CD4-positive, alpha-beta T cell (primary cell): ENCODE measurements at regions not wholly inside any gene's neighbourhood (a gene's known extent, or its start where the extent isn't known, plus 50 kb on each side); places are given as distances from the start of the nearest gene placed in this dataset.

Experiments used
- ATAC-seq: fragments of 200-7000 bp; cut with Tn5 transposase; one replicate; pipeline ENCODE4 v1.10.0; 2022; ENCODE audit warnings: mild to moderate bottlenecking; ENCODE audit not compliant: poor library complexity
- CTCF ChIA-PET: fragments of 350-600 bp; sonication (Branson Sonifier 250); formaldehyde crosslinking; loops from one replicate; lab custom pipeline; 2021; ENCODE audit warnings: antibody characterized with exemption, inconsistent platforms; lab: Charles Lee
- POLR2A ChIA-PET: fragments of 350-600 bp; sonication (Branson Sonifier 250); formaldehyde crosslinking; loops from one replicate; lab custom pipeline; 2021; ENCODE audit warnings: antibody characterized with exemption, inconsistent platforms; lab: Charles Lee
- DNase-seq, 14 experiments: peaks; one replicate each; pipeline ENCODE4 v3.0.0-alpha.2; 2013 to 2020; ENCODE audit warnings: mixed read lengths in 2 of 14
- H3K27ac ChIP-seq, 2 donors: one replicate each; pipeline versions ENCODE4 v1.5.1 to v1.7.0; 2013; ENCODE audit warnings: low read length in 2 of 2, low read depth in 1 of 2, mild to moderate bottlenecking in 1 of 2
- H3K27me3 ChIP-seq, 2 experiments: 1 replicate in 1 of 2; 2 replicates in 1 of 2; pipeline versions ENCODE4 v1.6.1 to v1.7.0; 2013; ENCODE audit warnings: low read length in 2 of 2, control low read depth in 1 of 2, mild to moderate bottlenecking in 1 of 2, moderate library complexity in 1 of 2; ENCODE audit not compliant: insufficient read depth in 2 of 2, control insufficient read depth in 1 of 2
- H3K36me3 ChIP-seq: one replicate; pipeline ENCODE4 v1.6.1; 2013; ENCODE audit warnings: low read length, control low read depth; ENCODE audit not compliant: insufficient read depth
- H3K4me1 ChIP-seq: one replicate; pipeline ENCODE4 v1.6.1; 2013; ENCODE audit warnings: low read length, control low read depth; ENCODE audit not compliant: insufficient read depth
- H3K4me3 ChIP-seq: one replicate; pipeline ENCODE4 v1.5.1; 2013; ENCODE audit warnings: mild to moderate bottlenecking, low read length, moderate library complexity
- H3K9me3 ChIP-seq, 2 experiments: 1 replicate in 1 of 2; 2 replicates in 1 of 2; pipeline versions ENCODE4 v1.6.1 to v1.7.0; 2013; ENCODE audit warnings: low read length in 2 of 2, mild to moderate bottlenecking in 2 of 2, control low read depth in 1 of 2, moderate library complexity in 1 of 2; ENCODE audit not compliant: control insufficient read depth in 1 of 2, insufficient read depth in 1 of 2
- H3K27ac Mint-ChIP-seq: one replicate; pipeline ENCODE4 v1.8.0; 2020; ENCODE audit warnings: mixed read lengths
- H3K27me3 Mint-ChIP-seq: one replicate; pipeline ENCODE4 v1.8.0; 2021; ENCODE audit warnings: mixed read lengths
- H3K36me3 Mint-ChIP-seq: one replicate; pipeline ENCODE4 v1.8.0; 2021; ENCODE audit warnings: low read depth, mixed read lengths
- H3K4me1 Mint-ChIP-seq: one replicate; pipeline ENCODE4 v1.8.0; 2021; ENCODE audit warnings: low read depth, mixed read lengths
- H3K4me3 Mint-ChIP-seq: one replicate; pipeline ENCODE4 v1.8.0; 2020; ENCODE audit warnings: mild to moderate bottlenecking, mixed read lengths
- H3K9me3 Mint-ChIP-seq: one replicate; pipeline ENCODE4 v1.8.0; 2020; ENCODE audit warnings: mixed read lengths
- CTCF ChIP-seq: fragments of 200-600 bp; IDR thresholded peaks from one replicate; pipeline ENCODE4 v1.8.0; 2022; ENCODE audit warnings: antibody characterized with exemption, mild to moderate bottlenecking
- intact Hi-C, 2 experiments: fragments of 100-400 bp; cut with DNase I in 1 of 2; cut with micrococcal nuclease in 1 of 2; formaldehyde crosslinking; loops; one replicate each; pipeline versions ENCODE4 v1.15.1 to v1.9.0; 2023 to 2025; cut with DNase I, micrococcal nuclease

DNA sequence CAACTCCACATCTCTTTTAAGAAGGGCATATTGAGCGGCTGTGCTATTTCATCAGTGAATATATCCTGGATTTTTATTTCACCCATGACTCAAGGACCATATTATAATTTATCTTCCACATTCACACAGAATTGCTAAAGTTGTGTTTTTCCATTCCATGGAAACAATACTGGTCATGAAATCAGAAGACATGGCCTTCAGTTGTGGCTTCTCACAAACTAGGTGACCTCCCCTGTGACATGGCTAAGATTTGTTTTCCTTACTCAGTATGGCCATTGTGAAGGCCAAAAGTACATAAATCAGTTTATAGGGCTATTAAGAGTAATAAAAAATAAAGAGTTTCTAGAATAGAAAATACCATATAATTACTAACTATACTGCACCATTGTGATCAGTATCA, 415.6 kb downstream of the OXSM start:
- no peak overlapping the region for H3K27ac ChIP-seq
- H3K36me3 ChIP-seq = no peaks in the 10 kb centered on the region
- no peaks in the 10 kb centered on the region for H3K27me3 ChIP-seq
- H3K27me3 Mint-ChIP-seq = no peaks in the 10 kb centered on the region
- no peak overlapping the region for H3K4me3 ChIP-seq
- H3K36me3 Mint-ChIP-seq = no peaks in the 10 kb centered on the region
- no peak overlapping the region for H3K4me3 Mint-ChIP-seq
- ChIA-PET CTCF (no interaction called here), POLR2A (no interaction called here)
- ATAC-seq (no peak), DNase-seq (no peak)
- H3K4me1 Mint-ChIP-seq = no peaks in the 10 kb centered on the region
- H3K27ac Mint-ChIP-seq = no peak overlapping the region
- no peaks in the 10 kb centered on the region for H3K4me1 ChIP-seq
- no peaks in the 10 kb centered on the region for H3K9me3 ChIP-seq
- intact Hi-C loops = no loop called here
- peaks cover 4% of the 10 kb centered on the region for H3K9me3 Mint-ChIP-seq
- TF ChIP-seq CTCF = no peak

DNA sequence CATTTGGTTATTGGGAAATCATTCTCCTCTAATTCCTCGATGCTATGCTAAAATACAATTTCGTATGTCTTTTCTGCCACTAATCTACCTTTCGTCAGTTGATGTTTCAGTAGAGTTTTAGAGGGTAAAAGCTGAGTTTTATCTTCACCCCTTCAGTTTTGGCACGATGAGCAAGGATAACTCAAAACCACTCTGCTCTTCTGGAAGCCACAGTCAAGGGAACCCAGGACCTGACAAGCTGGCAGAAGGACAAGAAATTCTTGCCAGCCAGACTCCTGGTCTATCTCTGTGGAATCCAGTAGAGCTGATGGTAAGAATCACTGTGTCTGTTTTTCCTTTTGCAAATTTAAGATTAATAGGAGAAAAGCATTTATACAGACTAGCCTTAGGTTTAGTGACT, 414.4 kb upstream of the LRRC3B start:
- Histone ChIP-seq H3K27ac (no peak overlapping the region), H3K27me3 (no peaks in the 10 kb centered on the region), H3K4me1 (no peaks in the 10 kb centered on the region), H3K9me3 (no peaks in the 10 kb centered on the region), H3K4me3 (no peak overlapping the region), H3K36me3 (no peaks in the 10 kb centered on the region)
- H3K27ac Mint-ChIP-seq = no peak overlapping the region
- TF ChIP-seq CTCF = no peak
- H3K36me3 Mint-ChIP-seq = no peaks in the 10 kb centered on the region
- ChIA-PET CTCF (no interaction called here), POLR2A (no interaction called here)
- ATAC-seq = no peak
- peaks cover 16% of the 10 kb centered on the region for H3K9me3 Mint-ChIP-seq
- no peak overlapping the region for H3K4me3 Mint-ChIP-seq
- no peak for DNase-seq
- H3K4me1 Mint-ChIP-seq = no peaks in the 10 kb centered on the region
- H3K27me3 Mint-ChIP-seq = no peaks in the 10 kb centered on the region
- intact Hi-C loops = no loop called here

GRCh38 chr3:26229801-26230200, 392.8 kb upstream of the LRRC3B start:
- POLR2A ChIA-PET = no interaction called here
- TF ChIP-seq CTCF = no peak
- H3K4me1 ChIP-seq = no peaks in the 10 kb centered on the region
- no peak for DNase-seq
- CTCF ChIA-PET = no interaction called here
- H3K4me3 ChIP-seq = no peak overlapping the region
- Mint-ChIP-seq H3K27ac (no peak overlapping the region), H3K4me3 (no peak overlapping the region), H3K36me3 (no peaks in the 10 kb centered on the region), H3K9me3 (peaks cover 9% of the 10 kb centered on the region), H3K27me3 (no peaks in the 10 kb centered on the region), H3K4me1 (no peaks in the 10 kb centered on the region)
- ATAC-seq = no peak
- intact Hi-C loops = no loop called here
- no peaks in the 10 kb centered on the region for H3K27me3 ChIP-seq
- no peak overlapping the region for H3K27ac ChIP-seq
- no peaks in the 10 kb centered on the region for H3K36me3 ChIP-seq
- no peaks in the 10 kb centered on the region for H3K9me3 ChIP-seq
